PC-3 (cell line): ENCODE measurements at regions not wholly inside any gene's neighbourhood (a gene's known extent, or its start where the extent isn't known, plus 50 kb on each side); places are given as distances from the start of the nearest gene placed in this dataset.

Experiments used
- EZH2 ChIP-seq: fragments of 300-600 bp; sonication (generic); IDR thresholded peaks from one replicate; pipeline ENCODE4 v1.6.1; 2017; ENCODE audit warnings: antibody characterized with exemption, mild to moderate bottlenecking, low read length; ENCODE audit not compliant: unreplicated experiment
- EZH2phosphoT487 ChIP-seq: fragments of 300-600 bp; sonication (generic); IDR thresholded peaks from 2 replicates; pipeline ENCODE4 v1.6.1; 2018; ENCODE audit warnings: mild to moderate bottlenecking, antibody characterized with exemption, low read length, borderline replicate concordance
- TF ChIP-seq, protein P1 (sequence below): fragments of 300-600 bp; sonication (generic); conservative IDR thresholded peaks from 2 replicates; pipeline ENCODE4 v1.5.1; 2017; ENCODE audit warnings: antibody characterized with exemption, low read depth, mild to moderate bottlenecking, low read length

- TF ChIP-seq, protein P1, sequence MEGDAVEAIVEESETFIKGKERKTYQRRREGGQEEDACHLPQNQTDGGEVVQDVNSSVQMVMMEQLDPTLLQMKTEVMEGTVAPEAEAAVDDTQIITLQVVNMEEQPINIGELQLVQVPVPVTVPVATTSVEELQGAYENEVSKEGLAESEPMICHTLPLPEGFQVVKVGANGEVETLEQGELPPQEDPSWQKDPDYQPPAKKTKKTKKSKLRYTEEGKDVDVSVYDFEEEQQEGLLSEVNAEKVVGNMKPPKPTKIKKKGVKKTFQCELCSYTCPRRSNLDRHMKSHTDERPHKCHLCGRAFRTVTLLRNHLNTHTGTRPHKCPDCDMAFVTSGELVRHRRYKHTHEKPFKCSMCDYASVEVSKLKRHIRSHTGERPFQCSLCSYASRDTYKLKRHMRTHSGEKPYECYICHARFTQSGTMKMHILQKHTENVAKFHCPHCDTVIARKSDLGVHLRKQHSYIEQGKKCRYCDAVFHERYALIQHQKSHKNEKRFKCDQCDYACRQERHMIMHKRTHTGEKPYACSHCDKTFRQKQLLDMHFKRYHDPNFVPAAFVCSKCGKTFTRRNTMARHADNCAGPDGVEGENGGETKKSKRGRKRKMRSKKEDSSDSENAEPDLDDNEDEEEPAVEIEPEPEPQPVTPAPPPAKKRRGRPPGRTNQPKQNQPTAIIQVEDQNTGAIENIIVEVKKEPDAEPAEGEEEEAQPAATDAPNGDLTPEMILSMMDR = no peak
- TF ChIP-seq EZH2 (no peak), EZH2phosphoT487 (no peak)
These were observed 297.5 kb downstream of the CLIC5 start for GRCh38 chr6:45718131-45718530.
